Pancreas (tissue), 10 donors: ENCODE measurements at regions not wholly inside any gene's neighbourhood (a gene's known extent, or its start where the extent isn't known, plus 50 kb on each side); places are given as distances from the start of the nearest gene placed in this dataset.
A peak's percentile ranks its signal among the peaks of the same experiment; 100 is the strongest.

Experiments
- ATAC-seq, 4 donors: fragments of 200-7000 bp; cut with Tn5 transposase; one replicate each; pipeline versions ENCODE4 v1.8.0 to v1.9.1; 2020; ENCODE audit warnings: mild to moderate bottlenecking in 4 of 4, moderate library complexity in 4 of 4
- DNase-seq, 6 donors: peaks; one replicate each; pipeline ENCODE4 v3.0.0-alpha.2; 2020
- FAIRE-seq: peaks from 2 replicates; lab custom pipeline; 2012; peaks lifted over from hg19 to GRCh38; lab: Jason Lieb, UNC
- H3K27ac ChIP-seq, 4 donors: fragments of 200-600 bp; sonication (generic); 1 replicate in 3 of 4; 2 replicates in 1 of 4; pipeline versions ENCODE4 v1.5.0 to v1.8.0; 2020
- H3K27me3 ChIP-seq, 4 donors: fragments of 200-600 bp; one replicate each; pipeline ENCODE4 v1.8.0; 2021
- H3K36me3 ChIP-seq, 3 donors: fragments of 200-600 bp; sonication (generic) in 1 of 3; one replicate each; pipeline versions ENCODE4 v1.5.0 to v1.8.0; 2020 to 2021
- H3K4me1 ChIP-seq, 3 donors: fragments of 200-600 bp; one replicate each; pipeline ENCODE4 v1.8.0; 2021
- H3K4me3 ChIP-seq, 4 donors: fragments of 200-600 bp; sonication (generic) in 2 of 4; one replicate each; pipeline versions ENCODE4 v1.5.0 to v1.8.0; 2020 to 2021
- H3K9me3 ChIP-seq, 4 donors: fragments of 200-600 bp; one replicate each; pipeline ENCODE4 v1.8.0; 2021
- whole genome bisulfite sequencing, 2 donors: extraction: QIAGEN DNeasy Blood & Tissue Kit; methylation state at CpG; one replicate each; pipeline ENCODE4 v1.1.7; 2013; 5-methylcytosine and 5-hydroxymethylcytosine counted together
- intact Hi-C, 3 donors: fragments of 100-400 bp; cut with DNase I; formaldehyde crosslinking; loops; one replicate each; pipeline versions ENCODE4 v1.11.1 to v1.14.2; 2022
- TF ChIP-seq, protein P1 (sequence below), 4 donors: fragments of 200-600 bp; sonication (generic) in 3 of 4; IDR thresholded peaks; one replicate each; pipeline versions ENCODE4 v1.5.0 to v1.8.0; 2021; ENCODE audit warnings: antibody characterized with exemption in 4 of 4
- donor health status: healthy with polysubstance abuse.
- donor health status: DM: no; HTN: no; CAD: no; lungs with moderate emphysema.
- donor health status: DM: no; HTN: no; CAD: no.
- donor health status: control.
- donor health status: control.
- donor health status: Bipolar disorder and iron deficiency.
- donor health status: DM: yes; HTN: yes; CAD: no.
- donor health status: DM: no; HTN: no; CAD: no.
- donor health status: DM: no; HTN: no; CAD: no.
- donor health status: DM: yes; HTN: yes; CAD: no.

DNA sequence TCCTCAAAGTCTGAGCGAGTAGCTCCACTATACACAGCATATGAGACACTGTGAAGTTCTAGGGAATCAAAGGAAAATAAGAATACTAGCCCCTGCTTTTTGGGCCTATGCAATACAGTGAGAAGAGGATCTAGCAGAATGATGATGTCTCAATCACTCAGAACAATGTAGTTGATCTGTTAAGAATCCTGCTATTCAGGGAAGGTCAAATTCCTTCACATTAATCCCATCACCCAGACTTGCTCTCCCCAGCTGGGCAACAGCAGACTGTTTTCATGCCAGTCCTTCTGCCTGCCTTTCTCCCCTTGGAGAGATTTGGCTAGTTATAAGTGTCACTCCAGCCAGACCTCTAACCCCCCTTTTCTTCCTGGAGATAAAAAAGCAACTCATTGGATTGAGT, 230.0 kb upstream of the EPHA4 start:
- TF ChIP-seq, protein P1, sequence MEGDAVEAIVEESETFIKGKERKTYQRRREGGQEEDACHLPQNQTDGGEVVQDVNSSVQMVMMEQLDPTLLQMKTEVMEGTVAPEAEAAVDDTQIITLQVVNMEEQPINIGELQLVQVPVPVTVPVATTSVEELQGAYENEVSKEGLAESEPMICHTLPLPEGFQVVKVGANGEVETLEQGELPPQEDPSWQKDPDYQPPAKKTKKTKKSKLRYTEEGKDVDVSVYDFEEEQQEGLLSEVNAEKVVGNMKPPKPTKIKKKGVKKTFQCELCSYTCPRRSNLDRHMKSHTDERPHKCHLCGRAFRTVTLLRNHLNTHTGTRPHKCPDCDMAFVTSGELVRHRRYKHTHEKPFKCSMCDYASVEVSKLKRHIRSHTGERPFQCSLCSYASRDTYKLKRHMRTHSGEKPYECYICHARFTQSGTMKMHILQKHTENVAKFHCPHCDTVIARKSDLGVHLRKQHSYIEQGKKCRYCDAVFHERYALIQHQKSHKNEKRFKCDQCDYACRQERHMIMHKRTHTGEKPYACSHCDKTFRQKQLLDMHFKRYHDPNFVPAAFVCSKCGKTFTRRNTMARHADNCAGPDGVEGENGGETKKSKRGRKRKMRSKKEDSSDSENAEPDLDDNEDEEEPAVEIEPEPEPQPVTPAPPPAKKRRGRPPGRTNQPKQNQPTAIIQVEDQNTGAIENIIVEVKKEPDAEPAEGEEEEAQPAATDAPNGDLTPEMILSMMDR (IDR thresholded peaks at IDR 0.05): no peak
- no peaks in the 10 kb centered on the region for H3K27me3 ChIP-seq
- FAIRE-seq (no peak), ATAC-seq (no peak), DNase-seq (no peak)
- no peak overlapping the region for H3K27ac ChIP-seq
- peaks cover 0 to 6% (median 0%) of the 10 kb centered on the region in 3 donors for H3K4me1 ChIP-seq
- H3K4me3 ChIP-seq: no peak overlapping the region
- no peaks in the 10 kb centered on the region for H3K9me3 ChIP-seq
- intact Hi-C loops: no loop called here
- no peaks in the 10 kb centered on the region for H3K36me3 ChIP-seq
- 75 to 82% methylated on average over 1 of the region's 1 CpG for WGBS, 2 donors

DNA sequence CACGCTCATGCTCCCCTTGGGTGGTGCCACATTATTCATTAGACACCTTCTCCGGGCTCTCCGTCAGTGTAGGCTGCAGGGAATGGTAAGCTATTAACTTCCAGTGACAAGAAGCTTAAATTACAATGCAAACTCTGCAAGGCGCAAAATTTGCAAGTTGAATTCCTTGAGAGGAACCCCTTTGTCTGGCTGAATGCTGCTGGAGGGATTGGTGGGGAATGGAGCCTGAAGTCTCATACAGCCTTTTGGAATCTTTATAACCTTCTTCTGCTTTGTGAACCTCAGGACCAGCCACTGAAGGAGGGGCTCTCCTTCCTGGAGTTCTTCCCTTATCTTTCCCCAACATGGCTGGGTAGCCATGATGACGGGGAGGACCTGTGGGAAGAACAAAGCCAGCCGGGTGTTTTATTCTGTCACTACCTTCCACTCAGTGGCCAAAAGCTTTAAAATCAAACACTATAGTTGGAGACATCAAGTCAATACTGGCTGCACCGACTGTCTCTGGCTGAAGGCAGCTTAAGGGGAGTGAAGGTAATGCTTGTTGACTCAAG, 220.9 kb upstream of the EPHA4 start:
- Histone ChIP-seq H3K27me3 (no peaks in the 10 kb centered on the region), H3K9me3 (no peaks in the 10 kb centered on the region), H3K36me3 (no peaks in the 10 kb centered on the region), H3K27ac (peak overlapping the region in 3 of 4 donors; percentile 12 to 22 (median 20)), H3K4me3 (no peak overlapping the region), H3K4me1 (peaks cover 0 to 7% (median 0%) of the 10 kb centered on the region in 3 donors)
- FAIRE-seq: no peak
- intact Hi-C loops: no loop called here
- TF ChIP-seq, protein P1 (IDR thresholded peaks at IDR 0.05): no peak
- DNase-seq: peak in 2 of 6 donors; percentile 17 to 28
- peak in 3 of 4 donors; percentile 40 to 62 (median 57) for ATAC-seq
- WGBS, 2 donors: 12 to 17% methylated on average over 7 of the region's 7 CpGs

DNA sequence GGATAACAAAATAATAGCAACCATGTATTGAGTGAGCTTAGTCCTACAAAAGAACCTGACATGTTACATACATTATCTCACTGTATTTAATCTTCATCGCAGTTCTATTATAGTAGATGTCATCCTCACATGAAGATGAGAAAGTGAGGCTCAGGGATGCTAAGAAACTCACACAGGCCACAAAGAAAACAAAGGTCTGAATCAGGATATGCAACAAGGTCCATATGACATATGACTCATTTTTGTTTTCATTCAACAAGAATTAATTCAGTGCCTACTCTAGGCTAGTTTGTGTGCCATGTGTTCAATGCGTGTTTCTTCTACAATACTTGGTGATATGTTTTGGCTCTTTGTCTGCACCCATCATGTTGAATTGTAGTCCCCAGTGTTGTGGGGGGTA, 219.7 kb upstream of the EPHA4 start:
- ATAC-seq (no peak), FAIRE-seq (no peak), DNase-seq (no peak)
- intact Hi-C loops: no loop called here
- H3K9me3 ChIP-seq: no peaks in the 10 kb centered on the region
- H3K27me3 ChIP-seq: no peaks in the 10 kb centered on the region
- 77 to 87% methylated on average over 2 of the region's 2 CpGs for WGBS, 2 donors
- no peaks in the 10 kb centered on the region for H3K4me1 ChIP-seq
- no peak overlapping the region for H3K27ac ChIP-seq
- no peak overlapping the region for H3K4me3 ChIP-seq
- no peaks in the 10 kb centered on the region for H3K36me3 ChIP-seq
- TF ChIP-seq, protein P1 (IDR thresholded peaks at IDR 0.05): no peak

DNA sequence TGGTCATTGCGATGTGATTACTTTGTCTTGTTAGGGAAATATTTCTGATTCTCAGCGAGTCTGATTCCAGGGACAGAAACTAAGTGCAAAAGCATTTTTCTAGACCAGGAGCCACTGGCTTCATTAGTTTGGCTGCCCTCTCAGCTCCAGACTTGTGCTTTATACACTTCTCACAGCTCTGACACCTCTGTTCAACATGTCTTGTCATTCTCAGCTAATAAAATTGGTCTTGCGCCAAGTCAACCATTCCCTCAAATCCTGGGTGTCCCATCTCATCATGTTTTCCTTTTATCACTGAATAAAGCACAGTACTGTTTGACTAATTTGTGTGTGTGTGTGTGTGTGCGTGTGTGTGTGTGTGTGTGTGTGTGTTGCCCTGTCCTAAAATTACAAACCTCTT, 215.5 kb upstream of the EPHA4 start:
- no peak for FAIRE-seq
- intact Hi-C loops: no loop called here
- no peak for ATAC-seq
- no peak for DNase-seq
- TF ChIP-seq, protein P1 (IDR thresholded peaks at IDR 0.05): no peak
- Histone ChIP-seq H3K4me1 (no peaks in the 10 kb centered on the region), H3K27me3 (no peaks in the 10 kb centered on the region), H3K36me3 (no peaks in the 10 kb centered on the region), H3K9me3 (no peaks in the 10 kb centered on the region), H3K27ac (no peak overlapping the region), H3K4me3 (no peak overlapping the region)
- WGBS, 2 donors: 64 to 68% methylated on average over 4 of the region's 4 CpGs

DNA sequence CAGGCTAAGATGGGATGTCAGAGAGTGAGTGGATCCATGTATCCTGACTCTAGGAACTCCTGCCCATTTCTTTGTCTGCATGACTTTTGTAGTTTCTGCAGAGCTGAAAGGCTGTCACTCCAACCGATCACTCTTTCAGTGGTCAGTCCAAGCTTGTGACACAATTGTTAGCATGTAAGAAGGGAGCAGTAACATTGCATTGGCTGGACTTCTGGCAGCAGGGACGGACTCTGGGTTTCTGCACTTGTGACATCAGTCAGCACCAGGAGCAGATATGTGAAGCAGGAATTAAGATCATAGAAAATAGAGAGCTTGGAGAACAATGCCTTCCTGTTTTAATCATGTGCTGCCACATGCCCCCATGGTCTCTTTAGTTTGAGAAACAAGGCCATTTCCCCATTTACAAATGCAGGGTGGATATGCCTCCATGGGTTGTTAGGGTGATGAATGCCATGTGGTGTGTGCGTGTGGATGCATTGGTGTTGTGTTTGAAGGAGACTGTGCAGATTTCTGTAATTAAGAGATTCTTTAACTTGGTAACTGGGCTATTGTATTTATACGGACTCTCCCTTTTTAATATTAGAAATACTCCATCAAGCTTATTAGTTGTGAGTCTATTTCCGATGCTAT, 214.3 kb upstream of the EPHA4 start:
- TF ChIP-seq, protein P1 (IDR thresholded peaks at IDR 0.05): no peak
- H3K9me3 ChIP-seq: no peaks in the 10 kb centered on the region
- FAIRE-seq (no peak), DNase-seq (no peak), ATAC-seq (no peak)
- no peaks in the 10 kb centered on the region for H3K36me3 ChIP-seq
- intact Hi-C loops: no loop called here
- H3K27ac ChIP-seq: no peak overlapping the region
- H3K4me3 ChIP-seq: no peak overlapping the region
- H3K4me1 ChIP-seq: no peaks in the 10 kb centered on the region
- 55 to 69% methylated on average over 5 of the region's 5 CpGs for WGBS, 2 donors
- no peaks in the 10 kb centered on the region for H3K27me3 ChIP-seq
